B cell (primary cell): ENCODE measurements at regions not wholly inside any gene's neighbourhood (a gene's known extent, or its start where the extent isn't known, plus 50 kb on each side); places are given as distances from the start of the nearest gene placed in this dataset.

ENCODE experiments used
- ATAC-seq: fragments of 200-7000 bp; cut with Tn5 transposase; one replicate; pipeline ENCODE4 v1.10.0; 2021; ENCODE audit warnings: low read depth, mild to moderate bottlenecking, moderate number of reproducible peaks, moderate library complexity
- CTCF ChIA-PET: fragments of 350-600 bp; sonication (Branson Sonifier 250); formaldehyde crosslinking; loops from one replicate; lab custom pipeline; 2021; ENCODE audit warnings: antibody characterized with exemption, inconsistent platforms; lab: Charles Lee
- POLR2A ChIA-PET: fragments of 350-600 bp; sonication (Branson Sonifier 250); formaldehyde crosslinking; loops from one replicate; lab custom pipeline; 2021; ENCODE audit warnings: antibody characterized with exemption; lab: Charles Lee
- DNase-seq: peaks from one replicate; pipeline ENCODE4 v3.0.0; 2013
- H2AFZ ChIP-seq: 2 replicates; pipeline ENCODE4 v1.6.1; 2012; ENCODE audit warnings: mild to moderate bottlenecking, low read depth, low read length; ENCODE audit not compliant: insufficient read depth, poor library complexity, severe bottlenecking
- H3K27ac ChIP-seq, 2 donors: 1 replicate in 1 of 2; 2 replicates in 1 of 2; pipeline ENCODE4 v1.5.1; 2012 to 2013; ENCODE audit warnings: low read length in 2 of 2, mild to moderate bottlenecking in 2 of 2, moderate library complexity in 1 of 2
- H3K27me3 ChIP-seq, 4 experiments: fragments of 200-600 bp in 1 of 4; sonication (generic) in 1 of 4; replicated peaks in 1 of 4; 1 replicate in 2 of 4; 2 replicates in 2 of 4; pipeline versions ENCODE4 v1.6.1 to v1.7.0; 2013 to 2016; ENCODE audit warnings: low read length in 3 of 4, mild to moderate bottlenecking in 2 of 4, mixed read lengths in 1 of 4, moderate library complexity in 1 of 4; ENCODE audit not compliant: insufficient read depth in 4 of 4, control insufficient read depth in 3 of 4; ENCODE audit errors: control extremely low read depth in 1 of 4
- H3K36me3 ChIP-seq, 2 experiments: replicated peaks in 1 of 2; 1 replicate in 1 of 2; 2 replicates in 1 of 2; pipeline versions ENCODE4 v1.6.1 to v1.7.1; 2013; ENCODE audit warnings: low read length in 1 of 2; ENCODE audit not compliant: insufficient read depth in 2 of 2, control insufficient read depth in 1 of 2; ENCODE audit errors: control extremely low read depth in 1 of 2, extremely low read depth in 1 of 2
- H3K4me1 ChIP-seq, 2 donors: fragments of 200-600 bp in 1 of 2; sonication (generic) in 1 of 2; 1 replicate in 1 of 2; 2 replicates in 1 of 2; pipeline versions ENCODE4 v1.5.1 to v1.6.1; 2013 to 2017; ENCODE audit warnings: low read length in 2 of 2; ENCODE audit not compliant: control insufficient read depth in 2 of 2, insufficient read depth in 2 of 2
- H3K4me2 ChIP-seq: replicated peaks from 2 replicates; pipeline ENCODE3; 2012; ENCODE audit warnings: mild to moderate bottlenecking, low read depth, low read length; ENCODE audit not compliant: poor library complexity, severe bottlenecking
- H3K4me3 ChIP-seq, 5 experiments: fragments of 200-600 bp in 1 of 5; sonication (generic) in 1 of 5; 1 replicate in 3 of 5; 2 replicates in 2 of 5; pipeline versions ENCODE4 v1.5.1 to v1.7.0; 2011 to 2016; ENCODE audit warnings: low read length in 4 of 5, mild to moderate bottlenecking in 4 of 5, low read depth in 2 of 5, control low read depth in 1 of 5, moderate library complexity in 1 of 5; ENCODE audit not compliant: insufficient read depth in 1 of 5; ENCODE audit errors: control extremely low read depth in 1 of 5, extremely low read depth in 1 of 5
- H3K79me2 ChIP-seq: fragments of 200-600 bp; sonication (generic); one replicate; pipeline ENCODE4 v1.6.0; 2016; ENCODE audit warnings: low read length; ENCODE audit not compliant: control insufficient read depth, insufficient read depth
- H3K9ac ChIP-seq: fragments of 200-600 bp; sonication (generic); 2 replicates; pipeline ENCODE4 v1.6.1; 2017; ENCODE audit warnings: mild to moderate bottlenecking, low read length, moderate library complexity
- H3K9me3 ChIP-seq, 3 donors: one replicate each; pipeline versions ENCODE4 v1.6.1 to v1.7.1; 2013; ENCODE audit warnings: low read length in 2 of 3; ENCODE audit not compliant: control insufficient read depth in 2 of 3, insufficient read depth in 1 of 3; ENCODE audit errors: control extremely low read depth in 1 of 3
- H4K20me1 ChIP-seq: 2 replicates; pipeline ENCODE4 v1.6.0; 2012; ENCODE audit warnings: mild to moderate bottlenecking, low read length; ENCODE audit not compliant: insufficient read depth, control insufficient read depth, poor library complexity, severe bottlenecking
- H3K27ac Mint-ChIP-seq: one replicate; pipeline ENCODE4 v1.8.0; 2021; ENCODE audit warnings: mixed read lengths
- H3K27me3 Mint-ChIP-seq: one replicate; pipeline ENCODE4 v1.8.0; 2021; ENCODE audit warnings: mixed read lengths
- H3K4me1 Mint-ChIP-seq: one replicate; pipeline ENCODE4 v1.8.0; 2021; ENCODE audit warnings: mixed read lengths
- H3K4me3 Mint-ChIP-seq: one replicate; pipeline ENCODE4 v1.8.0; 2021; ENCODE audit warnings: mixed read lengths
- H3K9me3 Mint-ChIP-seq: one replicate; pipeline ENCODE4 v1.8.0; 2022; ENCODE audit warnings: mixed read lengths; ENCODE audit not compliant: insufficient read depth
- EZH2 ChIP-seq: IDR thresholded peaks from 2 replicates; pipeline ENCODE4 v1.6.1; 2012; ENCODE audit warnings: borderline replicate concordance, low read depth, mild to moderate bottlenecking, moderate library complexity, low read length; ENCODE audit not compliant: insufficient read depth, poor library complexity, severe bottlenecking
- WGBS: methylation state at CpG from one replicate; pipeline ENCODE4 v1.1.5; 2013; ENCODE audit warnings: missing lambda C conversion rate; ENCODE audit not compliant: insufficient coverage; 5-methylcytosine and 5-hydroxymethylcytosine counted together
- intact Hi-C: fragments of 100-400 bp; cut with micrococcal nuclease; formaldehyde crosslinking; loops from one replicate; pipeline ENCODE4 v1.10.0; 2022
- TF ChIP-seq, protein P1 (sequence below): fragments of 200-600 bp; IDR thresholded peaks from one replicate; pipeline ENCODE4 v1.8.0; 2022; ENCODE audit warnings: antibody characterized with exemption, mild to moderate bottlenecking

DNA sequence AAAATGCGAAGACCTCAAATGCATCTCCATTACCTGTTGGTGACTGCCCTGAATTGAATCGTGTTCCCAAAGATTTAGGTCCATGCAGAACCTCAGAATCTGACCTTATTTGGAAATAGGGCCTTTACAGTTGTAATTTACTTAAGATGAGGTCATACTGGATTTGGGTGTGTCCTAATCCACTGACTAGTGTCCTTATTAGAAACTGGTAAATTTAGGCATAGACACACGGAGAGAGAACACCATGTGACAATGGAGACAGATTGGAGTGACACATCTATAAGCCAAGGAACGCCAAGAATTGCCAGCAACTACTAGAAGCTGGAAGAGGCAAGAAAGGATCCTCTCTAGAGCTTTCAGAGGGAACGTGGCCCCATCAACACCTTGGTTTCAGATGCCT lies 203.1 kb downstream of the SMAD2 start:
- Histone ChIP-seq H3K36me3 (no peaks in the 10 kb centered on the region), H3K4me2 (no peak overlapping the region), H2AFZ (no peak overlapping the region), H3K27me3 (peaks cover 0 to 7% (median 3%) of the 10 kb centered on the region in 4 experiments), H3K4me3 (no peak overlapping the region), H3K9me3 (no peaks in the 10 kb centered on the region), H3K79me2 (no peaks in the 10 kb centered on the region), H3K27ac (no peak overlapping the region), H4K20me1 (no peaks in the 10 kb centered on the region), H3K4me1 (no peaks in the 10 kb centered on the region), H3K9ac (no peak overlapping the region)
- ChIA-PET CTCF (no interaction called here), POLR2A (no interaction called here)
- no peaks in the 10 kb centered on the region for H3K9me3 Mint-ChIP-seq
- no peaks in the 10 kb centered on the region for H3K4me1 Mint-ChIP-seq
- TF ChIP-seq, protein P1, sequence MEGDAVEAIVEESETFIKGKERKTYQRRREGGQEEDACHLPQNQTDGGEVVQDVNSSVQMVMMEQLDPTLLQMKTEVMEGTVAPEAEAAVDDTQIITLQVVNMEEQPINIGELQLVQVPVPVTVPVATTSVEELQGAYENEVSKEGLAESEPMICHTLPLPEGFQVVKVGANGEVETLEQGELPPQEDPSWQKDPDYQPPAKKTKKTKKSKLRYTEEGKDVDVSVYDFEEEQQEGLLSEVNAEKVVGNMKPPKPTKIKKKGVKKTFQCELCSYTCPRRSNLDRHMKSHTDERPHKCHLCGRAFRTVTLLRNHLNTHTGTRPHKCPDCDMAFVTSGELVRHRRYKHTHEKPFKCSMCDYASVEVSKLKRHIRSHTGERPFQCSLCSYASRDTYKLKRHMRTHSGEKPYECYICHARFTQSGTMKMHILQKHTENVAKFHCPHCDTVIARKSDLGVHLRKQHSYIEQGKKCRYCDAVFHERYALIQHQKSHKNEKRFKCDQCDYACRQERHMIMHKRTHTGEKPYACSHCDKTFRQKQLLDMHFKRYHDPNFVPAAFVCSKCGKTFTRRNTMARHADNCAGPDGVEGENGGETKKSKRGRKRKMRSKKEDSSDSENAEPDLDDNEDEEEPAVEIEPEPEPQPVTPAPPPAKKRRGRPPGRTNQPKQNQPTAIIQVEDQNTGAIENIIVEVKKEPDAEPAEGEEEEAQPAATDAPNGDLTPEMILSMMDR = no peak
- no peak for TF ChIP-seq EZH2
- no peak for ATAC-seq
- intact Hi-C loops = no loop called here
- H3K27ac Mint-ChIP-seq = no peak overlapping the region
- no peak for DNase-seq
- H3K27me3 Mint-ChIP-seq = peaks cover 22% of the 10 kb centered on the region
- 89% methylated on average over 3 of the region's 5 CpGs for WGBS
- H3K4me3 Mint-ChIP-seq = no peak overlapping the region

DNA sequence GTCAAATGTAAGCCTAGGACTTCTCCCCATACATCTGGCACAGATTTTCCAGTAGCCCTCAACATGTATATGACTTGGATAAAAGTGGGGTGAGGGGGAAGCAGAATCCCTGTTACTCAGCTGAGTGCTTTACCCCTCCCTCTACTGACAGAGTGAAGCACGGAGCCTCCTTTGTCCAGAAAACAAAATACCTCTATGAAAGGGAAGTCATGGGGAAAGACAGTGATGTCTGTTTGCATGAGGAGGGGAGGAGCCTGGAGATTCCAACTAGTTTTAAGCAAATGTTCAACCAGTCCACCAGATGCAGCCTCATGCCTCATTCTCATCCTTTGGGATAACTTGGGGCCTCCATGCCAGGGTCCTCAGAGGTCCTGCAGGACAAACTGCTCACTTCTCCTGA lies 203.9 kb downstream of the SMAD2 start:
- H3K4me3 Mint-ChIP-seq = no peak overlapping the region

More for the DNA sequence above, 203.9 kb downstream of the SMAD2 start:
- H2AFZ ChIP-seq = no peak overlapping the region
- no CpG with 5 or more reads among the region's 1 CpG for WGBS
- TF ChIP-seq, protein P1 = no peak
- TF ChIP-seq EZH2 = no peak
- DNase-seq (no peak), ATAC-seq (no peak)
- Mint-ChIP-seq H3K27me3 (peaks cover 18% of the 10 kb centered on the region), H3K4me1 (no peaks in the 10 kb centered on the region), H3K9me3 (no peaks in the 10 kb centered on the region), H3K27ac (no peak overlapping the region)
- H3K4me3 ChIP-seq = no peak overlapping the region
- CTCF ChIA-PET = no interaction called here
- no peak overlapping the region for H3K4me2 ChIP-seq
- no peak overlapping the region for H3K27ac ChIP-seq
- POLR2A ChIA-PET = no interaction called here
- peaks cover 0 to 4% (median 0%) of the 10 kb centered on the region in 3 donors for H3K9me3 ChIP-seq
- H3K27me3 ChIP-seq = peaks cover 0 to 7% (median 3%) of the 10 kb centered on the region in 4 experiments
- H3K36me3 ChIP-seq = no peaks in the 10 kb centered on the region
- intact Hi-C loops = no loop called here
- no peaks in the 10 kb centered on the region for H3K4me1 ChIP-seq
- no peaks in the 10 kb centered on the region for H4K20me1 ChIP-seq
- H3K79me2 ChIP-seq = no peaks in the 10 kb centered on the region
- no peak overlapping the region for H3K9ac ChIP-seq
